DND-41 (cell line): ENCODE measurements at regions not wholly inside any gene's neighbourhood (a gene's known extent, or its start where the extent isn't known, plus 50 kb on each side); places are given as distances from the start of the nearest gene placed in this dataset.

Experiments
- EZH2 ChIP-seq: IDR thresholded peaks from 3 replicates; pipeline ENCODE4 v1.6.1; 2012; ENCODE audit warnings: borderline replicate concordance, low read depth, mild to moderate bottlenecking, moderate library complexity, low read length, inconsistent platforms; ENCODE audit not compliant: severe bottlenecking
- TF ChIP-seq, protein P1 (sequence below): IDR thresholded peaks from 2 replicates; pipeline ENCODE4 v1.5.1; 2012; ENCODE audit warnings: borderline replicate concordance, low read length, moderate library complexity, mild to moderate bottlenecking; ENCODE audit not compliant: poor library complexity, severe bottlenecking; ENCODE audit errors: extremely low read depth

DNA sequence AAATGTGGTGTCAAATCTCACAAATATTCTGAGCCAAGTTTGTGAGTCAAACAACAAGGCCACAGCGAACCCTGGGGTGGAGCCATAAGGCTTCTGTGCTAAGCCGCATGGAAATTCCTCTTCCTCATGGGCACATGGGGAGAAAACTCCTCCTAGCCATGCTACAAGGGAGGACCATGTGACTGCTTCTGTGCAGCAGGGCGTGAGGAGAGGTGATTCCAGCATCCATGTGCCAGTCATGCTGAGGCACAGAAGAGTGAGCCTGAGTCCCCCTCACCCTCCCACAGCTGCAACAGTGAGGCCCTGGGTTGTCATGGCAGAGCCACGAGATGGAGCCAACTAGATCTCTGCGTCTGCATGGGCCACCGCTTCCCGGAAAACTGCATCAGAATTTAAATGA lies 488.8 kb upstream of the RAB6C start:
- TF ChIP-seq, protein P1, sequence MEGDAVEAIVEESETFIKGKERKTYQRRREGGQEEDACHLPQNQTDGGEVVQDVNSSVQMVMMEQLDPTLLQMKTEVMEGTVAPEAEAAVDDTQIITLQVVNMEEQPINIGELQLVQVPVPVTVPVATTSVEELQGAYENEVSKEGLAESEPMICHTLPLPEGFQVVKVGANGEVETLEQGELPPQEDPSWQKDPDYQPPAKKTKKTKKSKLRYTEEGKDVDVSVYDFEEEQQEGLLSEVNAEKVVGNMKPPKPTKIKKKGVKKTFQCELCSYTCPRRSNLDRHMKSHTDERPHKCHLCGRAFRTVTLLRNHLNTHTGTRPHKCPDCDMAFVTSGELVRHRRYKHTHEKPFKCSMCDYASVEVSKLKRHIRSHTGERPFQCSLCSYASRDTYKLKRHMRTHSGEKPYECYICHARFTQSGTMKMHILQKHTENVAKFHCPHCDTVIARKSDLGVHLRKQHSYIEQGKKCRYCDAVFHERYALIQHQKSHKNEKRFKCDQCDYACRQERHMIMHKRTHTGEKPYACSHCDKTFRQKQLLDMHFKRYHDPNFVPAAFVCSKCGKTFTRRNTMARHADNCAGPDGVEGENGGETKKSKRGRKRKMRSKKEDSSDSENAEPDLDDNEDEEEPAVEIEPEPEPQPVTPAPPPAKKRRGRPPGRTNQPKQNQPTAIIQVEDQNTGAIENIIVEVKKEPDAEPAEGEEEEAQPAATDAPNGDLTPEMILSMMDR, result no peak
- TF ChIP-seq EZH2, result no peak
